GM21529 (cell line): ENCODE measurements at regions not wholly inside any gene's neighbourhood (a gene's known extent, or its start where the extent isn't known, plus 50 kb on each side); places are given as distances from the start of the nearest gene placed in this dataset.
A peak's percentile ranks its signal among the peaks of the same experiment; 100 is the strongest.

ENCODE experiments used
- ATAC-seq: cut with Tn5 transposase; IDR thresholded peaks from one replicate; pipeline ENCODE4 v1.9.1; 2021; ENCODE audit not compliant: unreplicated experiment

- ATAC-seq: no peak
Observed at GRCh38 chr7:22008087-22008486, 62.4 kb upstream of the CDCA7L start.

- no peak for ATAC-seq
Observed at GRCh38 chr7:22005151-22005550, 59.5 kb upstream of the CDCA7L start.

- no peak for ATAC-seq
Observed at GRCh38 chr7:22002726-22003125, 57.0 kb upstream of the CDCA7L start.

GRCh38 chr7:22001345-22002004 lies 55.8 kb upstream of the CDCA7L start:
- peak; percentile 72 for ATAC-seq

- ATAC-seq: no peak
Observed at GRCh38 chr7:21999896-22000295, 54.2 kb upstream of the CDCA7L start.

GRCh38 chr7:21996641-21997040 lies 50.9 kb upstream of the CDCA7L start:
- no peak for ATAC-seq
